Glutamatergic neuron (in vitro differentiated cells): ENCODE measurements at regions not wholly inside any gene's neighbourhood (a gene's known extent, or its start where the extent isn't known, plus 50 kb on each side); places are given as distances from the start of the nearest gene placed in this dataset.

Source experiments
- DNase-seq: peaks from one replicate; pipeline ENCODE4 v3.0.0; 2022
- H3K27ac Mint-ChIP-seq: one replicate; pipeline ENCODE4 v1.8.0; 2020; ENCODE audit warnings: mild to moderate bottlenecking, mixed read lengths, inconsistent platforms; ENCODE audit not compliant: unreplicated experiment
- H3K27me3 Mint-ChIP-seq: one replicate; pipeline ENCODE4 v1.8.0; 2020; ENCODE audit warnings: mild to moderate bottlenecking, moderate library complexity, mixed read lengths, inconsistent platforms; ENCODE audit not compliant: unreplicated experiment
- H3K36me3 Mint-ChIP-seq: one replicate; pipeline ENCODE4 v1.8.0; 2020; ENCODE audit warnings: mild to moderate bottlenecking, mixed read lengths, inconsistent platforms; ENCODE audit not compliant: unreplicated experiment
- H3K4me1 Mint-ChIP-seq: one replicate; pipeline ENCODE4 v1.8.0; 2020; ENCODE audit warnings: mild to moderate bottlenecking, low read depth, mixed read lengths, inconsistent platforms; ENCODE audit not compliant: unreplicated experiment
- H3K4me3 Mint-ChIP-seq: one replicate; pipeline ENCODE4 v1.8.0; 2020; ENCODE audit warnings: mild to moderate bottlenecking, mixed read lengths, inconsistent platforms; ENCODE audit not compliant: unreplicated experiment
- H3K9me3 Mint-ChIP-seq: one replicate; pipeline ENCODE4 v1.8.0; 2020; ENCODE audit warnings: mild to moderate bottlenecking, moderate library complexity, mixed read lengths, inconsistent platforms; ENCODE audit not compliant: unreplicated experiment
- TF ChIP-seq, protein P1 (sequence below): fragments of 200-600 bp; sonication (generic); IDR thresholded peaks from one replicate; pipeline ENCODE4 v1.5.0; 2021; ENCODE audit not compliant: partially characterized antibody, unreplicated experiment

DNA sequence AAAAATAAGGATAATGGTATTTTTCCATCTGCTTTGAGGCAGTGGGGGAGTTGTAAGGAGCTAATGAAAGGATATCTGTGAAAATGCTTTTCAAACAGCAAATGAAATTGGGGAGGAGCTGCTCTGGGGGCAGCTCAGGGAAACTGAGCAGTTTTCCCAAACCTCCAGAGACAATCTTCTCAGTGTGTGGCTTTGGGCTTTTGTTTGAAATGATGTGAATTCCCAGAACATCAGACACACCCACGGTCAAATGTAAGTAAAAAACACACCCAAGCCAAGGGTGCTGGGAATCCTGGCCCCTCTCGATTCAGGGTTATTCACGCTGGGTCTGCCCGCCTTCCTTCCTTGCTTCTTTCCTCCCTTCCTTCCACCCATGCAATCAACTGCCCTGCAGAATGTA, 512.6 kb downstream of the BNC2 start:
- Mint-ChIP-seq H3K27me3 (peaks cover 4% of the 10 kb centered on the region), H3K4me3 (no peak overlapping the region), H3K36me3 (peaks cover 7% of the 10 kb centered on the region), H3K27ac (no peak overlapping the region), H3K4me1 (no peaks in the 10 kb centered on the region), H3K9me3 (peaks cover 2% of the 10 kb centered on the region)
- TF ChIP-seq, protein P1, sequence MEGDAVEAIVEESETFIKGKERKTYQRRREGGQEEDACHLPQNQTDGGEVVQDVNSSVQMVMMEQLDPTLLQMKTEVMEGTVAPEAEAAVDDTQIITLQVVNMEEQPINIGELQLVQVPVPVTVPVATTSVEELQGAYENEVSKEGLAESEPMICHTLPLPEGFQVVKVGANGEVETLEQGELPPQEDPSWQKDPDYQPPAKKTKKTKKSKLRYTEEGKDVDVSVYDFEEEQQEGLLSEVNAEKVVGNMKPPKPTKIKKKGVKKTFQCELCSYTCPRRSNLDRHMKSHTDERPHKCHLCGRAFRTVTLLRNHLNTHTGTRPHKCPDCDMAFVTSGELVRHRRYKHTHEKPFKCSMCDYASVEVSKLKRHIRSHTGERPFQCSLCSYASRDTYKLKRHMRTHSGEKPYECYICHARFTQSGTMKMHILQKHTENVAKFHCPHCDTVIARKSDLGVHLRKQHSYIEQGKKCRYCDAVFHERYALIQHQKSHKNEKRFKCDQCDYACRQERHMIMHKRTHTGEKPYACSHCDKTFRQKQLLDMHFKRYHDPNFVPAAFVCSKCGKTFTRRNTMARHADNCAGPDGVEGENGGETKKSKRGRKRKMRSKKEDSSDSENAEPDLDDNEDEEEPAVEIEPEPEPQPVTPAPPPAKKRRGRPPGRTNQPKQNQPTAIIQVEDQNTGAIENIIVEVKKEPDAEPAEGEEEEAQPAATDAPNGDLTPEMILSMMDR = no peak
- no peak for DNase-seq

DNA sequence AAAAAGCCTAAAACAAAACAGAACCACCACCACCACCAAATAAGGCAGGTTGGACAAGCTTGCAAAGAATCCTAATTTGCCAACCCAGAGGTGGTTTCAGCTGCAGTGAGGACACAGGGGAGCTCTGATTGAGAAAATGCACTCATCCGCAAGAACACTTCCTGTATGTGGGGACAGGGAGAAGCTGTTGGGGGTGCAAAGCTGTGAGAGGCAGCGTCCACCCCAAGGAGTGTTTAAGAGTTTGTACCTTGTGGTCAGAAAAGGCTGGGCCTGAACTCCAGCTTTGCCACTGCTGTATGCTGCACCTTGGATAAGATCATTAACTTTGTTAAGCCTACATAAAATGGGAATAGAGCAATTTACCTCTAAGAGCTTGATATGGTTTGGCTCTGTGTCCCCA, 511.7 kb downstream of the BNC2 start:
- H3K9me3 Mint-ChIP-seq = peaks cover 2% of the 10 kb centered on the region
- H3K36me3 Mint-ChIP-seq = peaks cover 7% of the 10 kb centered on the region
- TF ChIP-seq, protein P1 = no peak
- no peak for DNase-seq
- no peak overlapping the region for H3K4me3 Mint-ChIP-seq
- H3K27ac Mint-ChIP-seq = no peak overlapping the region
- peaks cover 4% of the 10 kb centered on the region for H3K27me3 Mint-ChIP-seq
- no peaks in the 10 kb centered on the region for H3K4me1 Mint-ChIP-seq
